ENCODE measurements at regions not wholly inside any gene's neighbourhood (a gene's known extent, or its start where the extent isn't known, plus 50 kb on each side); places are given as distances from the start of the nearest gene placed in this dataset.

DNA sequence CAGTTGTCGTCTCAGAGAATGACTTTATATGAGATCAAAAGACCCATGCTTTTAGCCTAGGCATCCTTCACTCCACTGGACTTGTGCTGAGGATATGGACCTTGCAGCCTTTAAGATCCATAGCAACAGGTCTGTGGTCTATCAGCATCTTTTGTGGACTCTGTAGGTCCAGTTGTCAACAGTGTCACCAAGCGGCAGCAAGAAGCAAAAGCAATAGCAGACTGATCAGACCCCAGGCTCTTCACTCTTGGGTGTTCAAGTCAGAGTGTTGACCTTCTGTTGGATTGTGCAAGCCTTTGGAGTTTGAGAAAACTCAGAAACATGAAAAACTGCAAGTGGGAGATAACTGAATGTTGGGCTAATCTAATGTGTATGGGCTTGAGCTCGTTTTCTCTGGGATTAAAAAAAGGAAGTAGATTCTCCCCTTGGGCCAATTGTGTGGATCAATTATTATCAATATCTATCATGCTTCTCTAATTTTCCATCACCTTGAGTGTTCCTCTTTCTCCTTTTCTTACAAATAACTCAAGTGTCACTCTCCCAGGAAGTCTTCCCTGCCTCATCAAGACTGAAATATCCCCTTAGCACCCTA is 144.2 kb downstream of the LYPLAL1 start:
- Mint-ChIP-seq H3K4me3 (no peak overlapping the region), H3K27ac (no peak overlapping the region), H3K9me3 (peaks cover 0 to 45% (median 20%) of the 10 kb centered on the region in 8 donors), H3K36me3 (peaks cover 0 to 7% of the 10 kb centered on the region in 2 donors), H3K4me1 (no peaks in the 10 kb centered on the region), H3K27me3 (no peaks in the 10 kb centered on the region)
- ChIA-PET CTCF (ENCODE audit: partially characterized antibody) (no interaction called here), POLR2A (ENCODE audit: partially characterized antibody) (no interaction called here)
- no peaks in the 10 kb centered on the region for H3K27me3 ChIP-seq (ENCODE audit: insufficient read depth, low read length)
- H3K36me3 ChIP-seq (ENCODE audit: insufficient read depth, low read length) = no peaks in the 10 kb centered on the region
- H3K9me3 ChIP-seq (ENCODE audit: control insufficient read depth in 1 of 2, low read length in 2 of 2) = no peaks in the 10 kb centered on the region
- no peak overlapping the region for H3K4me3 ChIP-seq (ENCODE audit: low read length in 2 of 2)
- H3K27ac ChIP-seq (ENCODE audit: low read depth, low read length) = no peak overlapping the region
- no peak for DNase-seq
- H3K4me1 ChIP-seq (ENCODE audit: insufficient read depth, low read length) = no peaks in the 10 kb centered on the region
- intact Hi-C loops (cut with micrococcal nuclease) = no loop called here

DNA sequence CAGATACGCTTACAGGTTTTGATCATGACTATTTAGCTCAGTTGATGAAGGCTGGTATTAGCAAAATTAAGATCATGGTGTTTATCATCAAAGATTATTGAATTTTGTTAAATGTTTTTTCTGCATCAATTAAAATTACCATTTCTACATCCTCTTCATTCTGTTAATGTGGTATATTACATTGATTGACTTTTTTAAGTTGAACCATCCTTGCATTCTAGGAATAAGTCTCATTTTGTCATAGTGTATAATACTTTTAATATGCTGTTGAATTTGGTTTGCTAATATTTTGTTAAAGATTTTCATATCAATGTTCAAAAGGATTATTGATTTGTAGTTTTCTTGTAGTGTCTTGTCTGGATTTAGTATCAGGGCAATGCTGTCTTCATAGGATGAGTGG is 142.4 kb downstream of the LYPLAL1 start:
- Mint-ChIP-seq H3K4me3 (no peak overlapping the region), H3K9me3 (peaks cover 0 to 50% (median 19%) of the 10 kb centered on the region in 8 donors), H3K27me3 (no peaks in the 10 kb centered on the region), H3K36me3 (peaks cover 0 to 7% of the 10 kb centered on the region in 2 donors), H3K4me1 (no peaks in the 10 kb centered on the region), H3K27ac (no peak overlapping the region)
- ChIA-PET POLR2A (ENCODE audit: partially characterized antibody) (no interaction called here), CTCF (ENCODE audit: partially characterized antibody) (no interaction called here)
- Histone ChIP-seq H3K4me3 (ENCODE audit: low read length in 2 of 2) (no peak overlapping the region), H3K27ac (ENCODE audit: low read depth, low read length) (no peak overlapping the region), H3K27me3 (ENCODE audit: insufficient read depth, low read length) (no peaks in the 10 kb centered on the region), H3K36me3 (ENCODE audit: insufficient read depth, low read length) (no peaks in the 10 kb centered on the region), H3K9me3 (ENCODE audit: control insufficient read depth in 1 of 2, low read length in 2 of 2) (no peaks in the 10 kb centered on the region), H3K4me1 (ENCODE audit: insufficient read depth, low read length) (no peaks in the 10 kb centered on the region)
- no peak for DNase-seq
- intact Hi-C loops (cut with micrococcal nuclease) = no loop called here

- H3K27ac Mint-ChIP-seq = no peak overlapping the region
- no peaks in the 10 kb centered on the region for H3K4me1 Mint-ChIP-seq
- peaks cover 0 to 7% of the 10 kb centered on the region in 2 donors for H3K36me3 Mint-ChIP-seq
- no peak for DNase-seq
- Histone ChIP-seq H3K27me3 (ENCODE audit: insufficient read depth, low read length) (no peaks in the 10 kb centered on the region), H3K4me1 (ENCODE audit: insufficient read depth, low read length) (no peaks in the 10 kb centered on the region), H3K9me3 (ENCODE audit: control insufficient read depth in 1 of 2, low read length in 2 of 2) (no peaks in the 10 kb centered on the region), H3K27ac (ENCODE audit: low read depth, low read length) (no peak overlapping the region), H3K4me3 (ENCODE audit: low read length in 2 of 2) (no peak overlapping the region), H3K36me3 (ENCODE audit: insufficient read depth, low read length) (no peaks in the 10 kb centered on the region)
- peaks cover 0 to 48% (median 22%) of the 10 kb centered on the region in 8 donors for H3K9me3 Mint-ChIP-seq
- ChIA-PET CTCF (ENCODE audit: partially characterized antibody) (no interaction called here), POLR2A (ENCODE audit: partially characterized antibody) (no interaction called here)
- no peaks in the 10 kb centered on the region for H3K27me3 Mint-ChIP-seq
- no peak overlapping the region for H3K4me3 Mint-ChIP-seq
- intact Hi-C loops (cut with micrococcal nuclease) = no loop called here
Measured at GRCh38 chr1:219313961-219314360, 140.3 kb downstream of the LYPLAL1 start.

DNA sequence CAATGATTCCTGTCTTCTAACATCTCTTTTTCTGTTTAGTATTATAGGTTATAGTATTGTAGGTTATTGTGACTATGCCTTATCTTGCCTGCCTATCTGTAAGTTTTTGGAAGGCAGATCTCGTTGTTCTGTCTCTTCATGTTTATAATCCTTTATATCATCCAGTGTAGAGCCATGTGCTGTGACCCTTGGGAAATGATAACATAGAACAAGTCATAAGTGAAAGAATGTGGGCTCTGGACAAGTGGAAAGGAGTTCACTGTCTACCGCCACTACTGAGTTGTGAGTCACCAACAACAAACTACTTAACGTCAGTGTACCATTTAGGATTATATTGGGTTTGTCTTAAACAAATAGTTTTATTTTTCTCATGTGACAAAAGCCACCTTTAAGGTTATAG is 139.3 kb downstream of the LYPLAL1 start:
- H3K36me3 ChIP-seq (ENCODE audit: insufficient read depth, low read length) = no peaks in the 10 kb centered on the region
- H3K4me3 ChIP-seq (ENCODE audit: low read length in 2 of 2) = no peak overlapping the region
- POLR2A ChIA-PET (ENCODE audit: partially characterized antibody) = no interaction called here
- no peak overlapping the region for H3K27ac Mint-ChIP-seq
- H3K4me1 Mint-ChIP-seq = no peaks in the 10 kb centered on the region
- no peaks in the 10 kb centered on the region for H3K27me3 Mint-ChIP-seq
- peaks cover 0 to 7% of the 10 kb centered on the region in 2 donors for H3K36me3 Mint-ChIP-seq
- intact Hi-C loops (cut with micrococcal nuclease) = no loop called here
- H3K9me3 Mint-ChIP-seq = peaks cover 0 to 41% (median 21%) of the 10 kb centered on the region in 8 donors
- CTCF ChIA-PET (ENCODE audit: partially characterized antibody) = no interaction called here
- H3K9me3 ChIP-seq (ENCODE audit: control insufficient read depth in 1 of 2, low read length in 2 of 2) = no peaks in the 10 kb centered on the region
- H3K27me3 ChIP-seq (ENCODE audit: insufficient read depth, low read length) = no peaks in the 10 kb centered on the region
- no peak for DNase-seq
- no peak overlapping the region for H3K27ac ChIP-seq (ENCODE audit: low read depth, low read length)
- no peaks in the 10 kb centered on the region for H3K4me1 ChIP-seq (ENCODE audit: insufficient read depth, low read length)
- H3K4me3 Mint-ChIP-seq = no peak overlapping the region

GRCh38 chr1:219310181-219310728 is 136.6 kb downstream of the LYPLAL1 start:
- H3K4me1 Mint-ChIP-seq = no peaks in the 10 kb centered on the region
- peaks cover 0 to 3% of the 10 kb centered on the region in 2 donors for H3K36me3 Mint-ChIP-seq
- H3K4me1 ChIP-seq (ENCODE audit: insufficient read depth, low read length) = no peaks in the 10 kb centered on the region
- peaks cover 0 to 26% (median 15%) of the 10 kb centered on the region in 8 donors for H3K9me3 Mint-ChIP-seq
- no peak overlapping the region for H3K27ac ChIP-seq (ENCODE audit: low read depth, low read length)
- CTCF ChIA-PET (ENCODE audit: partially characterized antibody) = no interaction called here
- H3K36me3 ChIP-seq (ENCODE audit: insufficient read depth, low read length) = no peaks in the 10 kb centered on the region
- POLR2A ChIA-PET (ENCODE audit: partially characterized antibody) = interaction anchor here (0.6 kb wide), 1 partner anchor 203 kb away, joined by 4 read pairs; no protein-coding TSS in a partner anchor
- H3K27me3 ChIP-seq (ENCODE audit: insufficient read depth, low read length) = no peaks in the 10 kb centered on the region
- DNase-seq = no peak
- H3K4me3 Mint-ChIP-seq = no peak overlapping the region
- no peaks in the 10 kb centered on the region for H3K27me3 Mint-ChIP-seq
- intact Hi-C loops (cut with micrococcal nuclease) = no loop called here
- no peak overlapping the region for H3K4me3 ChIP-seq (ENCODE audit: low read length in 2 of 2)
- no peak overlapping the region for H3K27ac Mint-ChIP-seq
- no peaks in the 10 kb centered on the region for H3K9me3 ChIP-seq (ENCODE audit: control insufficient read depth in 1 of 2, low read length in 2 of 2)

GRCh38 chr1:219308367-219308766 is 134.7 kb downstream of the LYPLAL1 start:
- no peak overlapping the region for H3K27ac Mint-ChIP-seq
- H3K36me3 Mint-ChIP-seq = no peaks in the 10 kb centered on the region
- Histone ChIP-seq H3K27me3 (ENCODE audit: insufficient read depth, low read length) (no peaks in the 10 kb centered on the region), H3K27ac (ENCODE audit: low read depth, low read length) (no peak overlapping the region), H3K36me3 (ENCODE audit: insufficient read depth, low read length) (no peaks in the 10 kb centered on the region), H3K4me3 (ENCODE audit: low read length in 2 of 2) (no peak overlapping the region), H3K4me1 (ENCODE audit: insufficient read depth, low read length) (no peaks in the 10 kb centered on the region), H3K9me3 (ENCODE audit: control insufficient read depth in 1 of 2, low read length in 2 of 2) (no peaks in the 10 kb centered on the region)
- ChIA-PET POLR2A (ENCODE audit: partially characterized antibody) (no interaction called here), CTCF (ENCODE audit: partially characterized antibody) (no interaction called here)
- peaks cover 0 to 22% (median 13%) of the 10 kb centered on the region in 8 donors for H3K9me3 Mint-ChIP-seq
- no peak for DNase-seq
- H3K27me3 Mint-ChIP-seq = no peaks in the 10 kb centered on the region
- no peak overlapping the region for H3K4me3 Mint-ChIP-seq
- H3K4me1 Mint-ChIP-seq = no peaks in the 10 kb centered on the region
- intact Hi-C loops (cut with micrococcal nuclease) = no loop called here

- H3K27ac Mint-ChIP-seq = no peak overlapping the region
- H3K27ac ChIP-seq (ENCODE audit: low read depth, low read length) = no peak overlapping the region
- H3K9me3 Mint-ChIP-seq = peaks cover 0 to 13% (median 9%) of the 10 kb centered on the region in 8 donors
- CTCF ChIA-PET (ENCODE audit: partially characterized antibody) = no interaction called here
- no peak for DNase-seq
- no peaks in the 10 kb centered on the region for H3K4me1 ChIP-seq (ENCODE audit: insufficient read depth, low read length)
- no peaks in the 10 kb centered on the region for H3K36me3 Mint-ChIP-seq
- H3K4me3 Mint-ChIP-seq = no peak overlapping the region
- H3K4me1 Mint-ChIP-seq = no peaks in the 10 kb centered on the region
- no peaks in the 10 kb centered on the region for H3K36me3 ChIP-seq (ENCODE audit: insufficient read depth, low read length)
- H3K27me3 ChIP-seq (ENCODE audit: insufficient read depth, low read length) = no peaks in the 10 kb centered on the region
- H3K4me3 ChIP-seq (ENCODE audit: low read length in 2 of 2) = no peak overlapping the region
- H3K27me3 Mint-ChIP-seq = no peaks in the 10 kb centered on the region
- H3K9me3 ChIP-seq (ENCODE audit: control insufficient read depth in 1 of 2, low read length in 2 of 2) = no peaks in the 10 kb centered on the region
- POLR2A ChIA-PET (ENCODE audit: partially characterized antibody) = no interaction called here
- intact Hi-C loops (cut with micrococcal nuclease) = no loop called here
Measured at GRCh38 chr1:219304227-219305226, 130.8 kb downstream of the LYPLAL1 start.
